ENCODE measurements at regions not wholly inside any gene's neighbourhood (a gene's known extent, or its start where the extent isn't known, plus 50 kb on each side); places are given as distances from the start of the nearest gene placed in this dataset.

DNA sequence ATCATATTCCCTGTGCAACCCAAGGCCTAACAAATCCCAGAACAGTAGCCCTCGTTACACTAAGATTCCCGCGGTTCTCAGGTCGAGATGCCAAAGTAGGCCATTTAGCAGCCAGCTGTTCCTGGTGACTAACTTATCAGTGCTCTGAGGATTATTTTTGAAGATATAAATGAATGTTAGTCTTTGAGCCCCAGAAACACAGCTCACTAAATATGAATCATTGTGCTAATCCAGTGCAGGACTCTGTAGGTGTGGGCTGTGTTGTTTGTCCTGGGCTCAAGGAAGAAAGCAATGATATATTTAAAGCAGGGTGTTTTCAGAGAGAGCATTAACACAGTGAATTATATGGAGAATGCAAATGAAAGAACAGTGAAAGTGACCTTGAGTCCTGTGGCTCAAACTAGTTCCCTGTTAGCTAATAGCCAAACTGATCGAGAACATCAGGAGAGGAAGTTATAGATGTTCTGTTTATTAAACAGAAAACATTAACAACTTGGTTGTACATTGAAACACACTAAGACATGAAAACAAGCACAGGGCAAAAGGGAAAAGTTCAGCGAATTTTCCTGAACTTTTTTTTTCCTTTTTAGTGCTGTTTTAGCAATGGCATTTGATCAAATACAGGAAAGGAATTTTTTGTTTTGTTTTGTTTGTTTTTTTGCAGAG lies 228.3 kb downstream of the RNF152 start:
- DNase-seq, result no peak
- no peaks in the 10 kb centered on the region for H3K36me3 Mint-ChIP-seq (ENCODE audit: unreplicated experiment)
- H3K4me3 Mint-ChIP-seq (ENCODE audit: unreplicated experiment), result no peak overlapping the region
- no peaks in the 10 kb centered on the region for H3K27me3 Mint-ChIP-seq (ENCODE audit: unreplicated experiment)
- H3K27ac Mint-ChIP-seq (ENCODE audit: unreplicated experiment), result no peak overlapping the region
- no peaks in the 10 kb centered on the region for H3K4me1 Mint-ChIP-seq (ENCODE audit: low read depth, unreplicated experiment)
- no peaks in the 10 kb centered on the region for H3K9me3 Mint-ChIP-seq (ENCODE audit: unreplicated experiment)
- no peak for TF ChIP-seq CTCF (IDR thresholded peaks at IDR 0.05; ENCODE audit: partially characterized antibody, unreplicated experiment)

- H3K4me3 Mint-ChIP-seq (ENCODE audit: unreplicated experiment), result no peak overlapping the region
- H3K36me3 Mint-ChIP-seq (ENCODE audit: unreplicated experiment), result no peaks in the 10 kb centered on the region
- no peak for TF ChIP-seq CTCF (IDR thresholded peaks at IDR 0.05; ENCODE audit: partially characterized antibody, unreplicated experiment)
- no peaks in the 10 kb centered on the region for H3K27me3 Mint-ChIP-seq (ENCODE audit: unreplicated experiment)
- H3K9me3 Mint-ChIP-seq (ENCODE audit: unreplicated experiment), result no peaks in the 10 kb centered on the region
- H3K27ac Mint-ChIP-seq (ENCODE audit: unreplicated experiment), result no peak overlapping the region
- H3K4me1 Mint-ChIP-seq (ENCODE audit: low read depth, unreplicated experiment), result no peaks in the 10 kb centered on the region
- no peak for DNase-seq
These were observed 230.1 kb downstream of the RNF152 start for GRCh38 chr18:61662726-61663125.

- Mint-ChIP-seq H3K36me3 (ENCODE audit: unreplicated experiment) (no peaks in the 10 kb centered on the region), H3K27ac (ENCODE audit: unreplicated experiment) (no peak overlapping the region), H3K4me3 (ENCODE audit: unreplicated experiment) (no peak overlapping the region), H3K4me1 (ENCODE audit: low read depth, unreplicated experiment) (no peaks in the 10 kb centered on the region), H3K27me3 (ENCODE audit: unreplicated experiment) (no peaks in the 10 kb centered on the region), H3K9me3 (ENCODE audit: unreplicated experiment) (no peaks in the 10 kb centered on the region)
- no peak for DNase-seq
- TF ChIP-seq CTCF (IDR thresholded peaks at IDR 0.05; ENCODE audit: partially characterized antibody, unreplicated experiment), result no peak
These were observed 234.4 kb downstream of the RNF152 start for GRCh38 chr18:61658431-61658830.

GRCh38 chr18:61657066-61657732 lies 235.6 kb downstream of the RNF152 start:
- no peak for DNase-seq
- H3K9me3 Mint-ChIP-seq (ENCODE audit: unreplicated experiment), result no peaks in the 10 kb centered on the region
- H3K4me1 Mint-ChIP-seq (ENCODE audit: low read depth, unreplicated experiment), result no peaks in the 10 kb centered on the region
- H3K4me3 Mint-ChIP-seq (ENCODE audit: unreplicated experiment), result no peak overlapping the region
- no peak overlapping the region for H3K27ac Mint-ChIP-seq (ENCODE audit: unreplicated experiment)
- H3K27me3 Mint-ChIP-seq (ENCODE audit: unreplicated experiment), result no peaks in the 10 kb centered on the region
- no peaks in the 10 kb centered on the region for H3K36me3 Mint-ChIP-seq (ENCODE audit: unreplicated experiment)
- TF ChIP-seq CTCF (IDR thresholded peaks at IDR 0.05; ENCODE audit: partially characterized antibody, unreplicated experiment), result no peak

DNA sequence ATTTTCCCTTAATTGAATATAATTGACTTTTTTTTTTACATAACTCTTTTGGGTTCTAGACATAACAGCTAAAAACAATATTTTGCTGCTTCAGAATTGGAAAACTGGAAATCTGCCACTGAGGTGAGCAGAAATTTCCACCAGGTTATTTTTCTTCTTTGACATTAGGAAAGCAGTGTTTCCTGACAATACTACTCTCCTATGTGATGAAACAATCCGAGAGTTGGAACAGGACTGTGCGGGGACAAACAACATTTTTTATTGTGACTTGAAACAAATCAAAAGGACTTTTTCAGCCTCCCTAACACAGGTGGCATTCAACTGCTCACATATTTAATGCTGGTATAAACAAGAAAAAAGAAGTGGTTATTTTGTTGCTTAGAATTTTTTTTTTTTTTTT lies 237.2 kb downstream of the RNF152 start:
- Mint-ChIP-seq H3K27me3 (ENCODE audit: unreplicated experiment) (no peaks in the 10 kb centered on the region), H3K9me3 (ENCODE audit: unreplicated experiment) (no peaks in the 10 kb centered on the region), H3K27ac (ENCODE audit: unreplicated experiment) (no peak overlapping the region), H3K4me1 (ENCODE audit: low read depth, unreplicated experiment) (no peaks in the 10 kb centered on the region), H3K36me3 (ENCODE audit: unreplicated experiment) (no peaks in the 10 kb centered on the region), H3K4me3 (ENCODE audit: unreplicated experiment) (no peak overlapping the region)
- no peak for DNase-seq
- no peak for TF ChIP-seq CTCF (IDR thresholded peaks at IDR 0.05; ENCODE audit: partially characterized antibody, unreplicated experiment)

All from glutamatergic neuron (in vitro differentiated cells).